ENCODE measurements at regions not wholly inside any gene's neighbourhood (a gene's known extent, or its start where the extent isn't known, plus 50 kb on each side); places are given as distances from the start of the nearest gene placed in this dataset.

- Histone ChIP-seq H2AFZ (ENCODE audit: low read length) (no peak overlapping the region), H3K27ac (ENCODE audit: extremely low read length, insufficient read depth, low read length) (no peak overlapping the region), H4K20me1 (ENCODE audit: insufficient read depth, low read length) (no peaks in the 10 kb centered on the region), H3K27me3 (ENCODE audit: control insufficient read depth in 1 of 2, insufficient read depth in 2 of 2, low read length in 2 of 2) (no peaks in the 10 kb centered on the region), H3K4me2 (ENCODE audit: low read depth, low read length) (no peak overlapping the region), H3K4me3 (replicated peaks in 1 of 3; ENCODE audit: insufficient read depth in 1 of 3, low read depth in 2 of 3, low read length in 3 of 3) (no peak overlapping the region), H3K79me2 (ENCODE audit: insufficient read depth, low read length) (no peaks in the 10 kb centered on the region), H3K9me3 (ENCODE audit: low read length) (peaks cover 55% of the 10 kb centered on the region), H3K4me1 (ENCODE audit: insufficient read depth, low read length) (no peaks in the 10 kb centered on the region), H3K36me3 (replicated peaks in 1 of 2; ENCODE audit: control insufficient read depth in 1 of 2, insufficient read depth in 2 of 2, low read length in 2 of 2) (no peaks in the 10 kb centered on the region), H3K9ac (ENCODE audit: insufficient read depth, low read depth, low read length) (no peak overlapping the region)
- TF ChIP-seq GRHL1 (CRISPR knock-in tag; conservative IDR thresholded peaks at IDR 0.05) (no peak), ZNF138 (CRISPR knock-in tag; IDR thresholded peaks at IDR 0.05; ENCODE audit: low read depth) (no peak), KAT8 (CRISPR knock-in tag; IDR thresholded peaks at IDR 0.05) (no peak), SP4 (CRISPR knock-in tag; IDR thresholded peaks at IDR 0.05) (no peak), ZNF101 (CRISPR knock-in tag; IDR thresholded peaks at IDR 0.05; ENCODE audit: borderline replicate concordance, low read depth) (no peak), RORA (CRISPR knock-in tag; IDR thresholded peaks at IDR 0.05) (no peak), AKAP8 (CRISPR knock-in tag; IDR thresholded peaks at IDR 0.05) (no peak), MYC (CRISPR knock-in tag; IDR thresholded peaks at IDR 0.05; ENCODE audit: borderline replicate concordance) (no peak), ZNF24 (IDR thresholded peaks at IDR 0.05) (no peak), ONECUT2 (CRISPR knock-in tag; IDR thresholded peaks at IDR 0.05) (no peak), TFDP1 (CRISPR knock-in tag; IDR thresholded peaks at IDR 0.05; ENCODE audit: borderline replicate concordance) (no peak), ZBTB21 (CRISPR knock-in tag; IDR thresholded peaks at IDR 0.05) (no peak), MYPOP (CRISPR knock-in tag; IDR thresholded peaks at IDR 0.05) (no peak), PAF1 (CRISPR knock-in tag; IDR thresholded peaks at IDR 0.05) (no peak)
- no peak for DNase-seq (ENCODE audit: low spot score)
- in situ Hi-C loops (cut with HindIII; ENCODE audit: extremely low pct_ligation_motif_present, low pct_unique_long_range_greater_than_20kb) (no loop called here), intact Hi-C loops (cut with micrococcal nuclease; ENCODE audit: unreplicated experiment) (no loop called here)
- FAIRE-seq, result no peak
- 0% methylated on average over 4 of the region's 4 CpGs for WGBS (ENCODE audit: low lambda C conversion rate)
- CTCF ChIA-PET (ENCODE audit: low intra/inter-chr PET ratio, low total read pairs), result no interaction called here
- BruUV-seq (replicated peaks), result no TSS peak
- ATAC-seq, result no peak
- POLR2A ChIA-PET, result no interaction called here
Measured at GRCh38 chr3:26105261-26105660, 315.4 kb downstream of the OXSM start.

All from HepG2 (cell line).